ENCODE measurements at regions not wholly inside any gene's neighbourhood (a gene's known extent, or its start where the extent isn't known, plus 50 kb on each side); places are given as distances from the start of the nearest gene placed in this dataset.
"Not testable (repeated sequence)": the region's sequence is repeated elsewhere in the genome, so short reads cannot be mapped to it uniquely, and the experiment has no call there.

DNA sequence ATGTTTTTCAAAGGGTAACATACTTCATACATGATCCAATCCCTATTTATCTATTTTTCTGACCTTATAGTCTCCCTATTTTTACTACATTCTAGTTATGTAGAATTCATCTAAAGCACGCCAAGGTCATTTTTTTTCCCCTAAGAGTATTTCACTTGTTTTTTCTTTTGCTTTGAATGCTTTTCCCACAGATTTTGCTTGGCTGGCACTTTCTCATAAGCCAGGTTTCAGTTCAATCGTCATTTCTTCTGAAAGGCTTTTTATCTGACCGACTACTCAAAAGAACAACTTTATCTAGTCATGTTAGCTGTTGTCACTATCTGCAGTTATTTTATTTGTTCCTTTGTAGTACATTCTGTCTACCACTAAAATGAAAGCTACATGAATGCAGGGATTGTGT lies 1274.6 kb downstream of the REEP3 start:
- Histone ChIP-seq H3K4me3 (no peak overlapping the region), H3K9me3 (no peaks in the 10 kb centered on the region), H3K4me1 (replicated peaks) (no peaks in the 10 kb centered on the region), H3K27me3 (replicated peaks; ENCODE audit: insufficient read depth) (no peaks in the 10 kb centered on the region), H3K27ac (no peak overlapping the region), H3K36me3 (no peaks in the 10 kb centered on the region)
- intact Hi-C loops (cut with DNase I) = no loop called here
- DNase-seq (ENCODE audit: low spot score) = no peak
- 72% methylated on average over 3 of the region's 3 CpGs for WGBS
- no peak for TF ChIP-seq POLR2AphosphoS5 (IDR thresholded peaks at IDR 0.05)
- TF ChIP-seq, protein P1, sequence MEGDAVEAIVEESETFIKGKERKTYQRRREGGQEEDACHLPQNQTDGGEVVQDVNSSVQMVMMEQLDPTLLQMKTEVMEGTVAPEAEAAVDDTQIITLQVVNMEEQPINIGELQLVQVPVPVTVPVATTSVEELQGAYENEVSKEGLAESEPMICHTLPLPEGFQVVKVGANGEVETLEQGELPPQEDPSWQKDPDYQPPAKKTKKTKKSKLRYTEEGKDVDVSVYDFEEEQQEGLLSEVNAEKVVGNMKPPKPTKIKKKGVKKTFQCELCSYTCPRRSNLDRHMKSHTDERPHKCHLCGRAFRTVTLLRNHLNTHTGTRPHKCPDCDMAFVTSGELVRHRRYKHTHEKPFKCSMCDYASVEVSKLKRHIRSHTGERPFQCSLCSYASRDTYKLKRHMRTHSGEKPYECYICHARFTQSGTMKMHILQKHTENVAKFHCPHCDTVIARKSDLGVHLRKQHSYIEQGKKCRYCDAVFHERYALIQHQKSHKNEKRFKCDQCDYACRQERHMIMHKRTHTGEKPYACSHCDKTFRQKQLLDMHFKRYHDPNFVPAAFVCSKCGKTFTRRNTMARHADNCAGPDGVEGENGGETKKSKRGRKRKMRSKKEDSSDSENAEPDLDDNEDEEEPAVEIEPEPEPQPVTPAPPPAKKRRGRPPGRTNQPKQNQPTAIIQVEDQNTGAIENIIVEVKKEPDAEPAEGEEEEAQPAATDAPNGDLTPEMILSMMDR (IDR thresholded peaks at IDR 0.05) = no peak
- no peak for TF ChIP-seq POLR2A (IDR thresholded peaks at IDR 0.05)

DNA sequence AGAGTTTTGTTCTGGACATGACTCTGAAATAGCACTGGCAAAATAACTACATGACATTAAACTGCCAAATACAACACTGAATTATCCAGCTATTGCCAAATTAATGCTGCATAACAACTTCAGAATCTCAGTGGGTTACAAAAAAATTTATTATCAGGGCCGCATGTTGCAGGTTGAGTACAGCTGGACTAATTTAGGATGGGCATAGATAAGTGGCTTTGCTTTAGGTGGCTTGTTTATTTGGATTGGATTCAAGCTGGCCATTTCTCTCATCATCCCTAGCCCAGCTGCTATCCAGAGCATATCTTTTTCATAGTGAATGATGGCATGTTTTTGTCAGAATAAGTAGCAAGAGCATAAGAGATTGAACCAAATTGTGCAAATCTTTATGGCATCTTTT lies 1277.1 kb downstream of the REEP3 start:
- WGBS = 65% methylated on average over 1 of the region's 1 CpG
- no peaks in the 10 kb centered on the region for H3K4me1 ChIP-seq (replicated peaks)
- intact Hi-C loops (cut with DNase I) = no loop called here

DNA sequence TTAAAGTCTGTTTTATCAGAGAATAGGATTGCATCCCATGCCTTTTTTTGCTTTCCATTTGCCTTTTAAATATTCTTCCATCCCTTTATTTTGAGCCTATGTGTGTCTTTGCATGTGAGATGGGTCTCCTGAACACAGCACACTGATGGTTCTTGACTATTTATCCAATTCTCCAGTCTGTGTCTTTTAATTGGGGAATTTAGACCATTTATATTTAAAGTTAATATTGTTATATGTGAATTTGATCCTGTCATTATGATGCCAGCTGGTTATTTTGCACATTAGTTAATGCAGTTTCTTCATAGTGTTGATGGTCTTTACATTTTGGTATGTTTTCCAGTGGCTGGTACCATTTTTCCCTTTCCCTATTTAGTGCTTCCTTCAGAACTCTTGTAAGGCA lies 1287.0 kb downstream of the REEP3 start:
- intact Hi-C loops (cut with DNase I); DNase-seq (ENCODE audit: low spot score); H3K27ac ChIP-seq; H3K36me3 ChIP-seq; H3K4me1 ChIP-seq (replicated peaks); H3K9me3 ChIP-seq; H3K27me3 ChIP-seq (replicated peaks; ENCODE audit: insufficient read depth); H3K4me3 ChIP-seq: not testable (repeated sequence)

More for the DNA sequence above, 1277.1 kb downstream of the REEP3 start:
- H3K9me3 ChIP-seq = no peaks in the 10 kb centered on the region
- H3K27ac ChIP-seq = no peak overlapping the region
- H3K27me3 ChIP-seq (replicated peaks; ENCODE audit: insufficient read depth) = no peaks in the 10 kb centered on the region
- H3K4me3 ChIP-seq = no peak overlapping the region
- no peaks in the 10 kb centered on the region for H3K36me3 ChIP-seq
- TF ChIP-seq POLR2A (IDR thresholded peaks at IDR 0.05) (no peak), POLR2AphosphoS5 (IDR thresholded peaks at IDR 0.05) (no peak)
- TF ChIP-seq, protein P1 (IDR thresholded peaks at IDR 0.05) = no peak
- DNase-seq (ENCODE audit: low spot score) = no peak

DNA sequence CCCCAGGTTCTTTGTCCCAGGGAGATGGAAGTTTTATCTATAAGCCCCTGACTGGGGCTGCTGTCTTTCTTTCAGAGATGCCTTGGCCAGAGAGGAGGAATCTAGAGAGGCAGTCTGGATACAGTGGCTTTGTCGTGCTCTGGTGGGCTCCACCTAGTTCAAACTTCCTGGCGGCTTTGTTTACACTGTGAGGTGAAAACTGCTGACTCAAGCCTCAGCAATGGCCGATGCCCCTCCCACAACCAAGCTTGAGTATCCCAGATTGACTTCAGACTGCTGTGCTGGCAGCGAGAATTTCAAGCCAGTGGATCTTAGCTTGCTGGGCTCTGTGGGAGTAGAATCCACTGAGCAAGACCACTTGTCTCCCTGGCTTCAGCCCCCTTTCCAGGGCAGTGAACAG lies 1288.8 kb downstream of the REEP3 start:
- WGBS = 45% methylated on average over 4 of the region's 4 CpGs
- H3K27ac ChIP-seq; H3K4me1 ChIP-seq (replicated peaks); H3K27me3 ChIP-seq (replicated peaks; ENCODE audit: insufficient read depth); H3K4me3 ChIP-seq; H3K36me3 ChIP-seq; DNase-seq (ENCODE audit: low spot score); intact Hi-C loops (cut with DNase I); H3K9me3 ChIP-seq: not testable (repeated sequence)

DNA sequence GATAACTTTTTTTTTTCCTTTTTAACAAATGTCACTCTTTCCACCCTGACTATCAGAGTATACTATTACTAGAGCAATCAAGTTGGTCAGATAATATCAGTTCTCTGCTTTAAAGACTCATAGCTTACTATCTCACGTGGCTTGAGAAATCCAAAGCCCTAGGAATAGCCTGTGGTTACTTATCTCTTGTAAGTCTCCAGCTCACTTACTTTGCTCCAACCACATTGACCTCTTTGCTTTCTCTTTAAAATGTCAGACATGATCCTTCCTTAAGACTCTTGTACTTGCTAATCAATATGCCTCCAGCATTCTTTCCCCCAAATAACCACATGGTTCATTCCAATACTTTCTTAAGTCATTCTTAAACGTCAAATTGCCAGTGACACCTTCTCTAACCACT lies 1292.2 kb downstream of the REEP3 start:
- Histone ChIP-seq H3K27me3 (replicated peaks; ENCODE audit: insufficient read depth) (no peaks in the 10 kb centered on the region), H3K36me3 (no peaks in the 10 kb centered on the region), H3K4me3 (no peak overlapping the region), H3K4me1 (replicated peaks) (no peaks in the 10 kb centered on the region), H3K27ac (no peak overlapping the region), H3K9me3 (no peaks in the 10 kb centered on the region)
- no peak for DNase-seq (ENCODE audit: low spot score)
- TF ChIP-seq, protein P1 (IDR thresholded peaks at IDR 0.05) = no peak
- TF ChIP-seq POLR2A (IDR thresholded peaks at IDR 0.05) (no peak), POLR2AphosphoS5 (IDR thresholded peaks at IDR 0.05) (no peak)
- 72% methylated on average over 2 of the region's 2 CpGs for WGBS
- intact Hi-C loops (cut with DNase I) = no loop called here

DNA sequence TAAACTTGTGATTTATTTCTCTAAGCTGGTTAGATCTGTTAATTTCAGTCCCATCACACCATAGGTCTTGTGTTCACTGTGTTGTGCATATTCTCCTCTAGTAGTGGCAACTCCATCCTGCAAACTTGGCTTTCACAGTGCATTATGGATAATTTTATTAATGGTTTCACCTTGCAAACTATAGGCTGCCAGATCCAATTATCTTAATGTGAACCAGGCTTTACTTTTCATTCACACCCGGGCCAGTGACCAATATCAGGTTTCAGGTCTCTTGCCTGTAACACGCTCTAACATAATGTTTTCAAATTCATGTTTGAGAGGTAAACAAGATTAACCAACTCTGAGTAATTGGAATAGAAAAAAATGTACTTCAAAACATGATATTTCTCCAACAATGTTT lies 1293.0 kb downstream of the REEP3 start:
- Histone ChIP-seq H3K4me3 (no peak overlapping the region), H3K9me3 (no peaks in the 10 kb centered on the region), H3K27ac (no peak overlapping the region), H3K36me3 (no peaks in the 10 kb centered on the region), H3K27me3 (replicated peaks; ENCODE audit: insufficient read depth) (no peaks in the 10 kb centered on the region), H3K4me1 (replicated peaks) (no peaks in the 10 kb centered on the region)
- WGBS = 58% methylated on average over 2 of the region's 2 CpGs
- TF ChIP-seq POLR2AphosphoS5 (IDR thresholded peaks at IDR 0.05) (no peak), POLR2A (IDR thresholded peaks at IDR 0.05) (no peak)
- TF ChIP-seq, protein P1 (IDR thresholded peaks at IDR 0.05) = no peak
- DNase-seq (ENCODE audit: low spot score) = no peak
- intact Hi-C loops (cut with DNase I) = no loop called here
